Cardiac muscle cell (in vitro differentiated cells and primary cell): ENCODE measurements at regions not wholly inside any gene's neighbourhood (a gene's known extent, or its start where the extent isn't known, plus 50 kb on each side); places are given as distances from the start of the nearest gene placed in this dataset.

Experiments used
- DNase-seq, 2 donors: peaks; one replicate each; pipeline versions ENCODE4 v3.0.0 to v3.0.0-alpha.2; 2010 to 2017; ENCODE audit warnings: low read depth in 1 of 2, low spot score in 1 of 2
- H3K27ac ChIP-seq: fragments of 200-600 bp; sonication (generic); 2 replicates; pipeline ENCODE4 v1.5.1; 2016
- H3K27me3 ChIP-seq: fragments of 200-600 bp; sonication (generic); 2 replicates; pipeline ENCODE4 v1.6.0; 2016; ENCODE audit warnings: control low read depth
- H3K36me3 ChIP-seq: fragments of 200-600 bp; sonication (generic); 2 replicates; pipeline ENCODE4 v1.5.1; 2016; ENCODE audit warnings: control low read depth
- H3K4me1 ChIP-seq: fragments of 200-600 bp; sonication (generic); 2 replicates; pipeline ENCODE4 v1.8.1; 2017; ENCODE audit warnings: low read depth, mild to moderate bottlenecking, mixed run types
- H3K4me3 ChIP-seq: fragments of 200-600 bp; sonication (generic); 2 replicates; pipeline ENCODE4 v1.5.1; 2016; ENCODE audit warnings: mild to moderate bottlenecking
- H3K9me3 ChIP-seq: fragments of 200-600 bp; sonication (generic); 2 replicates; pipeline ENCODE4 v1.5.1; 2017; ENCODE audit warnings: low read depth, mild to moderate bottlenecking, control low read depth
- CTCF ChIP-seq: IDR thresholded peaks from 2 replicates; pipeline ENCODE4 v1.5.1; 2012; ENCODE audit warnings: low read depth, mild to moderate bottlenecking, low read length

GRCh38 chr13:89627996-89628395 lies 1719.5 kb upstream of the MIR17HG start:
- no peak overlapping the region for H3K4me3 ChIP-seq
- DNase-seq: no peak
- no peaks in the 10 kb centered on the region for H3K4me1 ChIP-seq
- no peaks in the 10 kb centered on the region for H3K9me3 ChIP-seq
- TF ChIP-seq CTCF: no peak
- H3K36me3 ChIP-seq: no peaks in the 10 kb centered on the region
- no peaks in the 10 kb centered on the region for H3K27me3 ChIP-seq
- H3K27ac ChIP-seq: no peak overlapping the region

GRCh38 chr13:89628567-89628966 lies 1718.9 kb upstream of the MIR17HG start:
- no peak for DNase-seq
- no peak overlapping the region for H3K27ac ChIP-seq
- no peaks in the 10 kb centered on the region for H3K4me1 ChIP-seq
- no peaks in the 10 kb centered on the region for H3K27me3 ChIP-seq
- no peaks in the 10 kb centered on the region for H3K9me3 ChIP-seq
- TF ChIP-seq CTCF: no peak
- no peaks in the 10 kb centered on the region for H3K36me3 ChIP-seq
- no peak overlapping the region for H3K4me3 ChIP-seq

- Histone ChIP-seq H3K27ac (no peak overlapping the region), H3K9me3 (no peaks in the 10 kb centered on the region), H3K36me3 (no peaks in the 10 kb centered on the region), H3K4me3 (no peak overlapping the region), H3K27me3 (no peaks in the 10 kb centered on the region), H3K4me1 (no peaks in the 10 kb centered on the region)
- TF ChIP-seq CTCF: no peak
- no peak for DNase-seq
Observed at GRCh38 chr13:89650226-89650625, 1697.3 kb upstream of the MIR17HG start.

GRCh38 chr13:89660752-89661151 lies 1686.7 kb upstream of the MIR17HG start:
- H3K36me3 ChIP-seq: no peaks in the 10 kb centered on the region
- no peaks in the 10 kb centered on the region for H3K27me3 ChIP-seq
- H3K4me1 ChIP-seq: no peaks in the 10 kb centered on the region
- no peak for DNase-seq
- no peaks in the 10 kb centered on the region for H3K9me3 ChIP-seq
- TF ChIP-seq CTCF: no peak
- H3K27ac ChIP-seq: no peak overlapping the region
- no peak overlapping the region for H3K4me3 ChIP-seq

- TF ChIP-seq CTCF: no peak
- Histone ChIP-seq H3K27ac (no peak overlapping the region), H3K27me3 (no peaks in the 10 kb centered on the region), H3K4me3 (no peak overlapping the region), H3K4me1 (no peaks in the 10 kb centered on the region), H3K9me3 (no peaks in the 10 kb centered on the region), H3K36me3 (no peaks in the 10 kb centered on the region)
- DNase-seq: no peak
Observed at GRCh38 chr13:89673789-89674311, 1673.6 kb upstream of the MIR17HG start.
